ENCODE measurements at regions not wholly inside any gene's neighbourhood (a gene's known extent, or its start where the extent isn't known, plus 50 kb on each side); places are given as distances from the start of the nearest gene placed in this dataset.

DNA sequence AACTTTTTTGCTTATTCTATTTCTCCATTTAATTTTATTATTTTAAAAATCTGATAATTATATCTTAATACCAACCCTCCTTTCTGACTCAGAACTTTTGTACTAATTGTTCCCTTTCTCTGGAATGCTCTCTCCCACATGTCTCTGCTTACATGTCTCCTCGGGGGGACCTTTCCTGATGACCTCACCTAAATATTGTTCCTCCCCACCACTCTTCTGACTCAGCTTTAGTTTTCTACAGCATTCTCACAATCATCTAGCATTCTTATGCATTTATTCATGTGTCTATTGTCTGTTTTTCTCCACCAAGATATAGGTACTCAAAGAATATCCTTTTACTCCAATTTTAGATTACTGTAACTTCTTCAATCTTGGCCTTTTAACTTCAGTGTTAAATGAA is 128.7 kb downstream of the MSL3 start:
- no peak overlapping the region for H3K27ac ChIP-seq (ENCODE audit: low read depth, low read length, poor library complexity, severe bottlenecking)
- ChIA-PET POLR2A (ENCODE audit: low non-redundant PET) (no interaction called here), CTCF (no interaction called here)
- TF ChIP-seq, protein P1, sequence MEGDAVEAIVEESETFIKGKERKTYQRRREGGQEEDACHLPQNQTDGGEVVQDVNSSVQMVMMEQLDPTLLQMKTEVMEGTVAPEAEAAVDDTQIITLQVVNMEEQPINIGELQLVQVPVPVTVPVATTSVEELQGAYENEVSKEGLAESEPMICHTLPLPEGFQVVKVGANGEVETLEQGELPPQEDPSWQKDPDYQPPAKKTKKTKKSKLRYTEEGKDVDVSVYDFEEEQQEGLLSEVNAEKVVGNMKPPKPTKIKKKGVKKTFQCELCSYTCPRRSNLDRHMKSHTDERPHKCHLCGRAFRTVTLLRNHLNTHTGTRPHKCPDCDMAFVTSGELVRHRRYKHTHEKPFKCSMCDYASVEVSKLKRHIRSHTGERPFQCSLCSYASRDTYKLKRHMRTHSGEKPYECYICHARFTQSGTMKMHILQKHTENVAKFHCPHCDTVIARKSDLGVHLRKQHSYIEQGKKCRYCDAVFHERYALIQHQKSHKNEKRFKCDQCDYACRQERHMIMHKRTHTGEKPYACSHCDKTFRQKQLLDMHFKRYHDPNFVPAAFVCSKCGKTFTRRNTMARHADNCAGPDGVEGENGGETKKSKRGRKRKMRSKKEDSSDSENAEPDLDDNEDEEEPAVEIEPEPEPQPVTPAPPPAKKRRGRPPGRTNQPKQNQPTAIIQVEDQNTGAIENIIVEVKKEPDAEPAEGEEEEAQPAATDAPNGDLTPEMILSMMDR (conservative IDR thresholded peaks at IDR 0.05; ENCODE audit: low read depth, low read length), result no peak
- TF ChIP-seq EZH2 (IDR thresholded peaks at IDR 0.05; ENCODE audit: borderline replicate concordance, low read depth, low read length, poor library complexity, severe bottlenecking), result no peak
- H3K9me3 ChIP-seq (ENCODE audit: low read depth, low read length, poor library complexity, severe bottlenecking), result no peaks in the 10 kb centered on the region
- BruUV-seq (replicated peaks), result no TSS peak
- H3K4me1 ChIP-seq (ENCODE audit: insufficient read depth, low read length, poor library complexity, severe bottlenecking), result no peaks in the 10 kb centered on the region
- intact Hi-C loops (cut with micrococcal nuclease; ENCODE audit: unreplicated experiment), result no loop called here
- H3K4me3 ChIP-seq (ENCODE audit: low read depth, low read length, poor library complexity, severe bottlenecking), result no peak overlapping the region
- DNase-seq (ENCODE audit: low spot score), result no peak
- H3K27me3 ChIP-seq (replicated peaks; ENCODE audit: insufficient read depth, low read depth, low read length, poor library complexity), result no peaks in the 10 kb centered on the region
- H3K36me3 ChIP-seq (ENCODE audit: insufficient read depth, low read length, poor library complexity, severe bottlenecking), result no peaks in the 10 kb centered on the region

DNA sequence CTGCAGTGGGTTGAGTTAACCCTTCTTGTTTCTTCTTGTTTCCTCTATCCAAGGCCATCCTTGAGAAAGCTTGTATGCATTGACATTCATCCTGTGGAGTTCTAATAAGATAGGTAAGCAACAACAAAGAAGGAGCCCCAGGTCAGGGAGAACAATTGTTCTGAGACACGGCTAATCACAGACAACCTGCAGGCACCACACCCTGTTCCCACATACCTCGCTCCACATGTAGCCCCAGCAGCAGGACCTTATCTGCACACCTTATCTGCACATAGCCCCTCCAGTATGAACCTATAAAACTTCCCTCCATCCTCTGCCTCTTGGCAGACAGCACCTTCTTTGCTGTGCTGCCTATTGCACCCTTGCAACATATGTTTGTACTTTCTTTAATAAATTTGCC is 129.1 kb downstream of the MSL3 start:
- Histone ChIP-seq H3K36me3 (ENCODE audit: insufficient read depth, low read length, poor library complexity, severe bottlenecking) (no peaks in the 10 kb centered on the region), H3K27ac (ENCODE audit: low read depth, low read length, poor library complexity, severe bottlenecking) (no peak overlapping the region), H3K4me3 (ENCODE audit: low read depth, low read length, poor library complexity, severe bottlenecking) (no peak overlapping the region), H3K4me1 (ENCODE audit: insufficient read depth, low read length, poor library complexity, severe bottlenecking) (no peaks in the 10 kb centered on the region), H3K9me3 (ENCODE audit: low read depth, low read length, poor library complexity, severe bottlenecking) (no peaks in the 10 kb centered on the region), H3K27me3 (replicated peaks; ENCODE audit: insufficient read depth, low read depth, low read length, poor library complexity) (no peaks in the 10 kb centered on the region)
- intact Hi-C loops (cut with micrococcal nuclease; ENCODE audit: unreplicated experiment), result no loop called here
- no peak for DNase-seq (ENCODE audit: low spot score)
- TF ChIP-seq, protein P1 (conservative IDR thresholded peaks at IDR 0.05; ENCODE audit: low read depth, low read length), result no peak
- no peak for TF ChIP-seq EZH2 (IDR thresholded peaks at IDR 0.05; ENCODE audit: borderline replicate concordance, low read depth, low read length, poor library complexity, severe bottlenecking)
- BruUV-seq (replicated peaks), result no TSS peak
- ChIA-PET POLR2A (ENCODE audit: low non-redundant PET) (no interaction called here), CTCF (no interaction called here)

DNA sequence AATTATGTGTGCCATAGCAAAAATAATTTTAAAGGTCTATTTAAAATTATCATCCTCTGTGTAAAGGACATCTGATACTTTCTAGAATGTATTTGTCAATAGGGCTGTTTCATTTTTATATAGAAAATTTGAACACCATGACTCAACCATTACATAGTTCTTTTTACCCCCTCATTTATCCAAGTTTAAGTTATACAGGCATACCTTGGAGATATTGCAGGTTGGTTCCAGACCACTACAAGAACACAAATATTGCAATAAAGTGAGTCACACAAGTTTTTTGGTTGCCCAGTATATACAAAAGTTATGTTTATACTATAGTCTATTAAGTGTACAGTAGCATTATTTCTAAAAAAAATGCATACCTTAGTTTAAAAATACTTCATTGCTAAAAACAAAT is 130.4 kb downstream of the MSL3 start:
- Histone ChIP-seq H3K9me3 (ENCODE audit: low read depth, low read length, poor library complexity, severe bottlenecking) (no peaks in the 10 kb centered on the region), H3K36me3 (ENCODE audit: insufficient read depth, low read length, poor library complexity, severe bottlenecking) (no peaks in the 10 kb centered on the region), H3K4me3 (ENCODE audit: low read depth, low read length, poor library complexity, severe bottlenecking) (no peak overlapping the region), H3K27ac (ENCODE audit: low read depth, low read length, poor library complexity, severe bottlenecking) (no peak overlapping the region), H3K4me1 (ENCODE audit: insufficient read depth, low read length, poor library complexity, severe bottlenecking) (no peaks in the 10 kb centered on the region), H3K27me3 (replicated peaks; ENCODE audit: insufficient read depth, low read depth, low read length, poor library complexity) (no peaks in the 10 kb centered on the region)
- BruUV-seq (replicated peaks), result no TSS peak
- ChIA-PET CTCF (no interaction called here), POLR2A (ENCODE audit: low non-redundant PET) (no interaction called here)
- no peak for DNase-seq (ENCODE audit: low spot score)
- intact Hi-C loops (cut with micrococcal nuclease; ENCODE audit: unreplicated experiment), result no loop called here
- no peak for TF ChIP-seq EZH2 (IDR thresholded peaks at IDR 0.05; ENCODE audit: borderline replicate concordance, low read depth, low read length, poor library complexity, severe bottlenecking)
- TF ChIP-seq, protein P1 (conservative IDR thresholded peaks at IDR 0.05; ENCODE audit: low read depth, low read length), result no peak
